Stimulated activated CD8-positive, alpha-beta memory T cell treated with anti-CD3 and anti-CD28 coated beads, Interleukin-12 subunit alpha, Interleukin-12 subunit beta, amount 100 ng/mL, for 24 hours (primary cell): ENCODE measurements at regions not wholly inside any gene's neighbourhood (a gene's known extent, or its start where the extent isn't known, plus 50 kb on each side); places are given as distances from the start of the nearest gene placed in this dataset.

Experiments used
- DNase-seq: peaks from one replicate; pipeline ENCODE4 v3.0.0-alpha.2; 2020; ENCODE audit errors: extremely low read depth

GRCh38 chr12:90321369-90321768 is 612.7 kb upstream of the ATP2B1 start:
- no peak for DNase-seq

- no peak for DNase-seq
These were observed 602.9 kb upstream of the ATP2B1 start for GRCh38 chr12:90311561-90311960.

GRCh38 chr12:90305379-90305778 is 596.7 kb upstream of the ATP2B1 start:
- DNase-seq, result no peak

GRCh38 chr12:90304231-90304630 is 595.6 kb upstream of the ATP2B1 start:
- no peak for DNase-seq

- no peak for DNase-seq
These were observed 595.1 kb upstream of the ATP2B1 start for GRCh38 chr12:90303771-90304170.

GRCh38 chr12:90301561-90302133 is 593.0 kb upstream of the ATP2B1 start:
- DNase-seq, result no peak

GRCh38 chr12:90301095-90301494 is 592.5 kb upstream of the ATP2B1 start:
- DNase-seq, result no peak

GRCh38 chr12:90299666-90300065 is 591.0 kb upstream of the ATP2B1 start:
- DNase-seq, result no peak

GRCh38 chr12:90299121-90299520 is 590.5 kb upstream of the ATP2B1 start:
- DNase-seq, result no peak

GRCh38 chr12:90298289-90298948 is 589.8 kb upstream of the ATP2B1 start:
- no peak for DNase-seq

GRCh38 chr12:90295858-90296257 is 587.2 kb upstream of the ATP2B1 start:
- no peak for DNase-seq

GRCh38 chr12:90292183-90292582 is 583.5 kb upstream of the ATP2B1 start:
- no peak for DNase-seq

GRCh38 chr12:90290980-90291975 is 582.6 kb upstream of the ATP2B1 start:
- DNase-seq, result no peak

GRCh38 chr12:90287585-90287984 is 578.9 kb upstream of the ATP2B1 start:
- no peak for DNase-seq

- DNase-seq, result no peak
These were observed 572.7 kb upstream of the ATP2B1 start for GRCh38 chr12:90281154-90281868.

GRCh38 chr12:90280564-90281058 is 572.0 kb upstream of the ATP2B1 start:
- DNase-seq, result no peak

GRCh38 chr12:90280033-90280432 is 571.4 kb upstream of the ATP2B1 start:
- no peak for DNase-seq

- DNase-seq, result no peak
These were observed 566.5 kb upstream of the ATP2B1 start for GRCh38 chr12:90275088-90275487.

GRCh38 chr12:90274407-90274806 is 565.8 kb upstream of the ATP2B1 start:
- DNase-seq, result no peak

GRCh38 chr12:90268574-90268973 is 559.9 kb upstream of the ATP2B1 start:
- DNase-seq, result no peak

- no peak for DNase-seq
These were observed 553.6 kb upstream of the ATP2B1 start for GRCh38 chr12:90262251-90262650.

GRCh38 chr12:90261283-90261682 is 552.6 kb upstream of the ATP2B1 start:
- DNase-seq, result no peak
